Endothelial cell (in vitro differentiated cells): ENCODE measurements at regions not wholly inside any gene's neighbourhood (a gene's known extent, or its start where the extent isn't known, plus 50 kb on each side); places are given as distances from the start of the nearest gene placed in this dataset.
A peak's percentile ranks its signal among the peaks of the same experiment; 100 is the strongest.

Experiments used
- DNase-seq: peaks from one replicate; pipeline ENCODE4 v3.0.0; 2021; ENCODE audit warnings: low spot score
- H3K27ac Mint-ChIP-seq: one replicate; pipeline ENCODE4 v1.8.0; 2021; ENCODE audit warnings: mixed read lengths, inconsistent platforms; ENCODE audit not compliant: unreplicated experiment
- H3K27me3 Mint-ChIP-seq: one replicate; pipeline ENCODE4 v1.8.0; 2021; ENCODE audit warnings: mild to moderate bottlenecking, moderate library complexity, mixed read lengths, inconsistent platforms; ENCODE audit not compliant: unreplicated experiment
- H3K36me3 Mint-ChIP-seq: one replicate; pipeline ENCODE4 v1.8.0; 2021; ENCODE audit warnings: mild to moderate bottlenecking, low read depth, mixed read lengths, inconsistent platforms; ENCODE audit not compliant: unreplicated experiment
- H3K4me1 Mint-ChIP-seq: one replicate; pipeline ENCODE4 v1.8.0; 2021; ENCODE audit warnings: mild to moderate bottlenecking, mixed read lengths, inconsistent platforms; ENCODE audit not compliant: unreplicated experiment
- H3K4me3 Mint-ChIP-seq: one replicate; pipeline ENCODE4 v1.8.0; 2021; ENCODE audit warnings: mild to moderate bottlenecking, mixed read lengths, inconsistent platforms; ENCODE audit not compliant: unreplicated experiment
- H3K9me3 Mint-ChIP-seq: one replicate; pipeline ENCODE4 v1.8.0; 2021; ENCODE audit warnings: mixed read lengths, inconsistent platforms; ENCODE audit not compliant: unreplicated experiment
- CTCF ChIP-seq: fragments of 200-600 bp; sonication (generic); IDR thresholded peaks from one replicate; pipeline ENCODE4 v1.5.0; 2021; ENCODE audit warnings: antibody characterized with exemption; ENCODE audit not compliant: unreplicated experiment

- Mint-ChIP-seq H3K27me3 (no peaks in the 10 kb centered on the region), H3K4me3 (no peak overlapping the region), H3K27ac (no peak overlapping the region), H3K36me3 (no peaks in the 10 kb centered on the region), H3K4me1 (no peaks in the 10 kb centered on the region), H3K9me3 (no peaks in the 10 kb centered on the region)
- no peak for TF ChIP-seq CTCF
- no peak for DNase-seq
These were observed 862.0 kb upstream of the CDH6 start for GRCh38 chr5:30331534-30331933.

- H3K4me1 Mint-ChIP-seq = no peaks in the 10 kb centered on the region
- H3K4me3 Mint-ChIP-seq = no peak overlapping the region
- no peak for TF ChIP-seq CTCF
- H3K27ac Mint-ChIP-seq = no peak overlapping the region
- H3K36me3 Mint-ChIP-seq = no peaks in the 10 kb centered on the region
- DNase-seq = no peak
- H3K27me3 Mint-ChIP-seq = no peaks in the 10 kb centered on the region
- H3K9me3 Mint-ChIP-seq = no peaks in the 10 kb centered on the region
These were observed 867.7 kb upstream of the CDH6 start for GRCh38 chr5:30325795-30326194.

- H3K27me3 Mint-ChIP-seq = no peaks in the 10 kb centered on the region
- H3K4me3 Mint-ChIP-seq = no peak overlapping the region
- no peaks in the 10 kb centered on the region for H3K4me1 Mint-ChIP-seq
- no peak overlapping the region for H3K27ac Mint-ChIP-seq
- peak; percentile 13 for DNase-seq
- TF ChIP-seq CTCF = no peak
- H3K36me3 Mint-ChIP-seq = no peaks in the 10 kb centered on the region
- H3K9me3 Mint-ChIP-seq = no peaks in the 10 kb centered on the region
These were observed 869.4 kb upstream of the CDH6 start for GRCh38 chr5:30324083-30324482.

GRCh38 chr5:30287890-30288289 lies 905.6 kb upstream of the CDH6 start:
- H3K36me3 Mint-ChIP-seq = no peaks in the 10 kb centered on the region
- TF ChIP-seq CTCF = no peak
- H3K4me3 Mint-ChIP-seq = no peak overlapping the region
- DNase-seq = no peak
- H3K9me3 Mint-ChIP-seq = no peaks in the 10 kb centered on the region
- H3K27me3 Mint-ChIP-seq = no peaks in the 10 kb centered on the region
- H3K27ac Mint-ChIP-seq = no peak overlapping the region
- H3K4me1 Mint-ChIP-seq = no peaks in the 10 kb centered on the region

GRCh38 chr5:30279237-30279636 lies 914.2 kb upstream of the CDH6 start:
- H3K4me3 Mint-ChIP-seq = no peak overlapping the region
- H3K36me3 Mint-ChIP-seq = no peaks in the 10 kb centered on the region
- TF ChIP-seq CTCF = no peak
- H3K4me1 Mint-ChIP-seq = no peaks in the 10 kb centered on the region
- H3K9me3 Mint-ChIP-seq = no peaks in the 10 kb centered on the region
- no peaks in the 10 kb centered on the region for H3K27me3 Mint-ChIP-seq
- no peak for DNase-seq
- H3K27ac Mint-ChIP-seq = no peak overlapping the region
